KMS-11 (cell line): ENCODE measurements at regions not wholly inside any gene's neighbourhood (a gene's known extent, or its start where the extent isn't known, plus 50 kb on each side); places are given as distances from the start of the nearest gene placed in this dataset.

Experiments
- H2AFZ ChIP-seq: fragments of 200-600 bp; sonication (generic); 2 replicates; pipeline ENCODE4 v1.6.1; 2016; ENCODE audit warnings: antibody characterized with exemption, mixed run types, low read depth
- H3K27ac ChIP-seq: fragments of 200-600 bp; sonication (generic); 2 replicates; pipeline ENCODE4 v1.6.1; 2016; ENCODE audit warnings: mild to moderate bottlenecking, mixed run types
- H3K27me3 ChIP-seq: fragments of 200-600 bp; sonication (generic); 2 replicates; pipeline ENCODE4 v1.6.1; 2017; ENCODE audit warnings: mild to moderate bottlenecking, low read depth, mixed run types, moderate library complexity; ENCODE audit not compliant: insufficient read depth
- H3K36me3 ChIP-seq: fragments of 200-600 bp; sonication (generic); 2 replicates; pipeline ENCODE4 v1.6.1; 2017; ENCODE audit warnings: mild to moderate bottlenecking, mixed run types; ENCODE audit not compliant: insufficient read depth
- H3K4me1 ChIP-seq: fragments of 200-600 bp; sonication (generic); 2 replicates; pipeline ENCODE4 v1.6.1; 2016; ENCODE audit warnings: mild to moderate bottlenecking, low read depth, mixed run types; ENCODE audit not compliant: poor library complexity, severe bottlenecking
- H3K4me2 ChIP-seq: fragments of 200-600 bp; sonication (generic); 2 replicates; pipeline ENCODE4 v1.7.0; 2016; ENCODE audit warnings: mild to moderate bottlenecking, mixed run types
- H3K4me3 ChIP-seq: fragments of 200-600 bp; sonication (generic); IDR thresholded peaks from 2 replicates; pipeline ENCODE4 v1.6.1; 2017; ENCODE audit warnings: low read depth, low read length, mixed read lengths; ENCODE audit not compliant: insufficient read depth
- H3K79me2 ChIP-seq: fragments of 200-600 bp; sonication (generic); 2 replicates; pipeline ENCODE4 v1.6.1; 2016; ENCODE audit warnings: low read depth, mixed run types; ENCODE audit not compliant: insufficient read depth
- H3K9ac ChIP-seq: fragments of 200-600 bp; sonication (generic); 2 replicates; pipeline ENCODE4 v1.6.1; 2016; ENCODE audit warnings: mild to moderate bottlenecking, mixed run types
- H4K20me1 ChIP-seq: fragments of 200-600 bp; sonication (generic); 2 replicates; pipeline ENCODE4 v1.6.1; 2016; ENCODE audit warnings: mild to moderate bottlenecking, mixed run types; ENCODE audit not compliant: insufficient read depth
- CTCF ChIP-seq: fragments of 200-600 bp; sonication (generic); conservative IDR thresholded peaks from 2 replicates; pipeline ENCODE4 v1.6.1; 2017; ENCODE audit warnings: low read depth, mild to moderate bottlenecking, antibody characterized with exemption, low read length, moderate library complexity, mixed read lengths

GRCh38 chr3:182323898-182324297, 469.4 kb upstream of the ATP11B start:
- no peak for TF ChIP-seq CTCF
- Histone ChIP-seq H3K27me3 (no peaks in the 10 kb centered on the region), H3K4me3 (no peak overlapping the region), H4K20me1 (no peaks in the 10 kb centered on the region), H3K79me2 (no peaks in the 10 kb centered on the region), H3K27ac (peak overlapping the region; percentile 77), H3K4me1 (peaks cover 76% of the 10 kb centered on the region), H3K36me3 (no peaks in the 10 kb centered on the region), H2AFZ (no peak overlapping the region), H3K4me2 (peak overlapping the region; percentile 70), H3K9ac (no peak overlapping the region)

- Histone ChIP-seq H4K20me1 (no peaks in the 10 kb centered on the region), H3K9ac (peak overlapping the region; percentile 37; the same call in 1 of the 2 replicates), H3K4me1 (peaks cover 79% of the 10 kb centered on the region), H3K4me2 (peak overlapping the region; percentile 70), H3K79me2 (no peaks in the 10 kb centered on the region), H3K27ac (peak overlapping the region; percentile 77), H2AFZ (peak overlapping the region; percentile 27), H3K36me3 (no peaks in the 10 kb centered on the region), H3K27me3 (no peaks in the 10 kb centered on the region), H3K4me3 (peak overlapping the region; percentile 21)
- TF ChIP-seq CTCF = no peak
These were observed 467.9 kb upstream of the ATP11B start for GRCh38 chr3:182325213-182325950.

GRCh38 chr3:182327196-182327681, 466.1 kb upstream of the ATP11B start:
- Histone ChIP-seq H3K4me3 (no peak overlapping the region), H3K36me3 (no peaks in the 10 kb centered on the region), H3K79me2 (no peaks in the 10 kb centered on the region), H3K27ac (no peak overlapping the region), H3K9ac (no peak overlapping the region), H3K4me2 (no peak overlapping the region; the same call in 1 of the 2 replicates), H3K4me1 (peaks cover 70% of the 10 kb centered on the region), H2AFZ (no peak overlapping the region; the same call in 1 of the 2 replicates), H3K27me3 (no peaks in the 10 kb centered on the region), H4K20me1 (no peaks in the 10 kb centered on the region)
- no peak for TF ChIP-seq CTCF

GRCh38 chr3:182330646-182331045, 462.7 kb upstream of the ATP11B start:
- H2AFZ ChIP-seq = no peak overlapping the region
- no peaks in the 10 kb centered on the region for H3K79me2 ChIP-seq
- no peak overlapping the region for H3K4me3 ChIP-seq
- no peak overlapping the region for H3K27ac ChIP-seq
- peaks cover 36% of the 10 kb centered on the region for H3K4me1 ChIP-seq
- H4K20me1 ChIP-seq = no peaks in the 10 kb centered on the region
- H3K27me3 ChIP-seq = no peaks in the 10 kb centered on the region
- no peak overlapping the region for H3K9ac ChIP-seq
- no peak overlapping the region; the same call in 1 of the 2 replicates for H3K4me2 ChIP-seq
- TF ChIP-seq CTCF = no peak
- H3K36me3 ChIP-seq = no peaks in the 10 kb centered on the region
